HEK293 (cell line): ENCODE measurements at regions not wholly inside any gene's neighbourhood (a gene's known extent, or its start where the extent isn't known, plus 50 kb on each side); places are given as distances from the start of the nearest gene placed in this dataset.

Source experiments
- OSR2 ChIP-seq: fragments of 450-650 bp; formaldehyde crosslinking; IDR thresholded peaks from 2 replicates; pipeline ENCODE4 v1.5.1; 2016; ENCODE audit warnings: missing biosample characterization, missing genetic modification characterization
- TCF7L2 ChIP-seq: IDR thresholded peaks from 2 replicates; pipeline ENCODE4 v1.6.1; 2011; ENCODE audit warnings: low read depth, mild to moderate bottlenecking, inconsistent platforms, low read length, moderate library complexity, borderline replicate concordance
- YY1 ChIP-seq: fragments of 450-650 bp; formaldehyde crosslinking; IDR thresholded peaks from 2 replicates; pipeline ENCODE4 v1.5.1; 2018; ENCODE audit warnings: missing biosample characterization, missing genetic modification characterization
- ZNF174 ChIP-seq: fragments of 450-650 bp; formaldehyde crosslinking; IDR thresholded peaks from 2 replicates; pipeline ENCODE4 v1.5.0; 2017; ENCODE audit warnings: missing biosample characterization, mild to moderate bottlenecking, missing genetic modification characterization
- ZNF211 ChIP-seq: fragments of 450-650 bp; formaldehyde crosslinking; IDR thresholded peaks from 2 replicates; pipeline ENCODE4 v1.5.1; 2016; ENCODE audit warnings: low read depth, missing biosample characterization, missing genetic modification characterization
- ZNF324 ChIP-seq: fragments of 450-650 bp; formaldehyde crosslinking; IDR thresholded peaks from 2 replicates; pipeline ENCODE4 v1.5.1; 2016; ENCODE audit warnings: missing biosample characterization, missing genetic modification characterization
- TF ChIP-seq, protein P1 (sequence below): fragments of 450-650 bp; formaldehyde crosslinking; IDR thresholded peaks from 2 replicates; pipeline ENCODE4 v1.5.1; 2016; ENCODE audit warnings: missing biosample characterization, missing genetic modification characterization

DNA sequence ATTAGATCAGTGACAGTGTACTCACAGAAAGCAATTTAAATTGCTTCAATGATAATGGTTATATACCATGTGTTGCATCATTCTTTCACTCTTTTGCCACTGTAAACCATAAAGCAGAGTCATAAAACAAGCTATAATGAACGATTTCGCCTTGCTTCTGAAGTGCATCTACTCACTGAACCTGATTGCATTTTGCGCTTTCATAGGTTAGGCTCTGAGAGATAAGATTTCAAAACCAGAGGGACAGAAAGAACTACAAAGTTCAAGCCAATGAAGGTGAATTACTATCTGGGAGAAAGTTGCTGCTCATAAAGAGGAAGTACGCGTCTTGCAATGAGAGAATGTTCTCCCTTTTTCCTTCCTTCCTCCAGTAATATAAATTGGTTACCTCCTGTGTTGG, 412.7 kb downstream of the CETN3 start:
- TF ChIP-seq TCF7L2 (no peak), ZNF174 (tag by site-specific recombination) (no peak), YY1 (tag by site-specific recombination) (no peak), ZNF324 (tag by site-specific recombination) (no peak), ZNF211 (no peak), OSR2 (no peak)
- TF ChIP-seq, protein P1, sequence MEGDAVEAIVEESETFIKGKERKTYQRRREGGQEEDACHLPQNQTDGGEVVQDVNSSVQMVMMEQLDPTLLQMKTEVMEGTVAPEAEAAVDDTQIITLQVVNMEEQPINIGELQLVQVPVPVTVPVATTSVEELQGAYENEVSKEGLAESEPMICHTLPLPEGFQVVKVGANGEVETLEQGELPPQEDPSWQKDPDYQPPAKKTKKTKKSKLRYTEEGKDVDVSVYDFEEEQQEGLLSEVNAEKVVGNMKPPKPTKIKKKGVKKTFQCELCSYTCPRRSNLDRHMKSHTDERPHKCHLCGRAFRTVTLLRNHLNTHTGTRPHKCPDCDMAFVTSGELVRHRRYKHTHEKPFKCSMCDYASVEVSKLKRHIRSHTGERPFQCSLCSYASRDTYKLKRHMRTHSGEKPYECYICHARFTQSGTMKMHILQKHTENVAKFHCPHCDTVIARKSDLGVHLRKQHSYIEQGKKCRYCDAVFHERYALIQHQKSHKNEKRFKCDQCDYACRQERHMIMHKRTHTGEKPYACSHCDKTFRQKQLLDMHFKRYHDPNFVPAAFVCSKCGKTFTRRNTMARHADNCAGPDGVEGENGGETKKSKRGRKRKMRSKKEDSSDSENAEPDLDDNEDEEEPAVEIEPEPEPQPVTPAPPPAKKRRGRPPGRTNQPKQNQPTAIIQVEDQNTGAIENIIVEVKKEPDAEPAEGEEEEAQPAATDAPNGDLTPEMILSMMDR (tag by site-specific recombination) = no peak
